CD4-positive, alpha-beta T cell treated with Interleukin-6 at 100 ng/mL for 8 hours (primary cell): ENCODE measurements at regions not wholly inside any gene's neighbourhood (a gene's known extent, or its start where the extent isn't known, plus 50 kb on each side); places are given as distances from the start of the nearest gene placed in this dataset.

ENCODE experiments used
- DNase-seq: peaks from one replicate; pipeline ENCODE4 v3.0.0-alpha.2; 2020; ENCODE audit warnings: mixed read lengths, low spot score

DNA sequence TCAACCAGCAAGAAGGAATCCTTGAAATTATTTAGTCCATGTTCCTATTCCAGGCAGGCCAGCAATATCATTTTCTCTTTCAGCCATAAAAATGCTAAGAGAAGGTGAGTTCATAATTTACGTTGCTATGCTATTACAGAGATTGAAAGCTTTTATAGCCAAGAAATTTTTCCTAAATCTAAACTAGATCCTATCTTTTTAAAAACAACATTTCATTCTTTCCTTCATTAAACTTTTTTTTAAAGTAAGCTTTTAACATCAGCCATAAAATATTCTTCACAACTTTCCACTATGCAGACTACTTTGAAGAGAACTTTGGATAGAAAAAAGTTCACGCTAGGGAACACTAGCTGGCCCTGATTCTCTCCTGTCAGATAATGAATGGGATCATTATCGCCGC lies 159.8 kb downstream of the RPS12 start:
- no peak for DNase-seq

DNA sequence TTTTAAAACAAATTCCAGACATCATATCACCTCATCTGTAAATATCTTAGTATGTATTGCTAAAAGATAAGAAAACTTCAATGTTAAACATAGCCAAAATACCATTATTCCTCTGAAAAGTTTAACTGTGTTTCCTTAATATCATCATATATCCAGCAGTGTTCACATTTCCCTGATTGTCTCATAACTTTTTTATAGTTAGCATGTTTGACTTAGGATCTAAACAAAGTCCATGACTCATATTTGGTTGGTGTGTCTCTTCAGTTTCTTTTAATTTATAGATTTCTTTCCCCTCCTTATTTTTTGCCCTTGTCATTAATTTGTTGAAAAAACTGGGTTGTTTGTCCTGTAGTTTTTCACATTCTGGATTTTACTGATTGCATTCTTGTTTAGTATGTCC lies 163.0 kb downstream of the RPS12 start:
- DNase-seq = no peak

DNA sequence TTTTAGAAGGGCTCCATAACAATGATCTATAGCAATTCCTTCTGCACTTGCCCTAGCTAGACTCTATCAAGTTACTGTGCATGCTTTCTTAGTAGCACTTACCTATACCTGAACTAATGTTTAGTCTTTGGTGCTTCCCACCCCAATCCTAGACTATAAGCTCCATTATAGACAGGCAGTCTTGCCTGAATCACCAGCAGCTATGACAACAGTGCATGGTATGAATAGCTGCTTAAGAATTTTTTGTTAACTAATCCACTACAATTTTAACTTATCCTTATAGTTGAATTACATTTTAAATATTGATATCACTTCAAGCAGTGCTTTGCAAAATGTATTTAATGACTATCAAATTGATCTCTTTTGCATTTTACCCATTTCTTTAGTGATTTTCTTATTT lies 164.3 kb downstream of the RPS12 start:
- no peak for DNase-seq

DNA sequence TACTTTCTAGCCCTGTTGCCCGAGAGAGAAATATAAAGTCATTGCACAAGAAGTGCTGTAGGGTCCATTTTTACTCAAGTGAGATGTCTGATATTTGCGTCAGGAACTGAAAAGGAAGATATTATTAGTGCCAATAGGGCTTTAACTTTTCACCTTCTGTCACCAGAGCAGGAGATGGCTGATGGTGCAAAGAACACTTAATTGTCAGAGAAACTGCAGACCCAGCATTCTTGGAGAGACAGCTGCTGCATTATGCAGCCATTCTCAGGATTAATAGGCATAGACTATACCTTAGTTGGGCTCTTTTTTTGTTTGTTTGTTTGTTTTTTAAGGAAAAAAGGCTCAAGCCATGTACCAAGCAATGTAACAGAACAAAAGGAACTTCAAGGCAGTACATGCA lies 179.4 kb downstream of the RPS12 start:
- no peak for DNase-seq

GRCh38 chr6:132995009-132995408 lies 180.6 kb downstream of the RPS12 start:
- no peak for DNase-seq

DNA sequence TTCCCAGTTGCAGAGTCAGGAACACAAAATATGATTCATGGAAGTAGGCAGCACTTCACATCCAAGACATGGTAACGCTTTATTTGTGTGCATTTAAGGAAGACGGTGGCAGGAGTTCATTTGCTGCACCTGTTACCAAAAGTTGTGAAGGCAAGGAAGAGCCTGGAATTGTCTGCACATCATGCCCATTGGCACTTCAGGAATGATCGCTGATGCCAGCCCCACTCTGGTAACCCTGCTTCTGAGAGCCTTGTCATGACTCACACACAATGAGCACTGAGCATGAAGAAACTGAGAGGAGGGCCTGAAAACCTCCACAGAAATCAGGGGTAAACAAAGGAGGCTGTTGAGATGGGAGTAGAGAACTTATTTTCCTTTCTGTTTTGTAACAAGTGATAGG lies 181.1 kb downstream of the RPS12 start:
- DNase-seq = no peak

DNA sequence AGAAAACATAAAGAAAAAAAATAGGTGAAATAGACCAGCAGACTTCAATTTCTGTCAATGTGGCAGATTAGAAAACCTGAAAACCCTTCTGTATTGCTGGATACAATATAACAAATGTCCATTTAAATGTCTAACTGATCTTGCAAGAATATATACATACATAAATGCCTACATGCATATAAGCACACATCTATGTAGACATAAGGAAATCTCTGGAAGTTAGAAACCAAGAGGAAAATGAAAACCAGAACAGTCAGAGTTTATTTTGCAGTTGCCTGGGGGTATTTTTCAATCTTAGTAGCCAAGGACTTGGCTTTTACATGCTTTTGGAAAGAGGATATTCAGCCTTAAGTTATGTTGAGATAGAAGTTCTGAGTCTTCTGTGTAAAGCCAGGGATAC lies 184.0 kb downstream of the RPS12 start:
- DNase-seq = no peak

GRCh38 chr6:133001040-133001565 lies 186.7 kb downstream of the RPS12 start:
- DNase-seq = no peak

DNA sequence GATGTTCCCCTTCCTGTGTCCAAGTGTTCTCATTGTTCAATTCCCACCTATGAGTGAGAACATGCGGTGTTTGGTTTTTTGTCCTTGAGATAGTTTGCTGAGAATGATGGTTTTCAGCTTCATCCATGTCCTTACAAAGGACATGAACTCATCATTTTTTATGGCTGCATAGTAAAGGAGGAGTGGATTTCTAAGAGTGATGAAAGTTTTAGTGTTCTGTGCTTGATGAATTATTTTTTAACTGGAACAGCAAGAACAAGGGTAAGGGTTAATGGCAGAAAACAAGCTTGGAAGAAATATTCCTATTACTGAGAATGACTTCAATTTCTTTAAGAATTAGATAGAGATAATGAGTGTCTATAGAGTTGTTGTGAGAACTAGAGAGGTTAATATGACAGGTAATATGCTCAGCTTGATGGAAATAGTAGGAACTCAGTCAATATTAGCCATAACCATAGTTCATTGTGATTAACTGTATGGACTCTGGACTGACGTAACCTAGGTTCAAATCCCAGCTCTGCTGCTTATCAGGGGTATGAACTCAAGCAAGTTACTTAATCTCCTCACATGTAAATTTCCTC lies 190.0 kb downstream of the RPS12 start:
- no peak for DNase-seq

DNA sequence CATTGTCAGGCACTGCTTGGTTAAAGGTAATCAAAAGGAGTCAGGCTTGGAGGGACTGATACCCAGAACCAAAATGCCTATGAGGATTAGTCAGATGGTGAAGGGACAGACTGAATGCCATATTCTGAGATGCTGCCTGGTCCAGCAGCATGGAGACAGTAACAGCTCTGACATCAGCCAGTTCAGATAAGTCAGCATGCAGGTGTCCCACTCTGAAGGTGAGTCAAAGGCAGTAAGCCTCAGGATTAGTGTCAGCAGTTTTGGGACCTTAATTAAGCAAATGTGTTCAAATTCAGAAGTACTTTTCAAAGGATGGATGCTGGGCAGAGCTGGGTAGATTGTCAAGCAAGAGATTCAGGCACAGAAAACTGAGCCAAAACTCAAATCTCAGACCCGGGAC lies 198.4 kb downstream of the RPS12 start:
- no peak for DNase-seq

GRCh38 chr6:133016631-133017030 lies 202.3 kb downstream of the RPS12 start:
- DNase-seq = no peak

- DNase-seq = no peak
Measured at GRCh38 chr6:133017581-133017980, 203.2 kb downstream of the RPS12 start.

DNA sequence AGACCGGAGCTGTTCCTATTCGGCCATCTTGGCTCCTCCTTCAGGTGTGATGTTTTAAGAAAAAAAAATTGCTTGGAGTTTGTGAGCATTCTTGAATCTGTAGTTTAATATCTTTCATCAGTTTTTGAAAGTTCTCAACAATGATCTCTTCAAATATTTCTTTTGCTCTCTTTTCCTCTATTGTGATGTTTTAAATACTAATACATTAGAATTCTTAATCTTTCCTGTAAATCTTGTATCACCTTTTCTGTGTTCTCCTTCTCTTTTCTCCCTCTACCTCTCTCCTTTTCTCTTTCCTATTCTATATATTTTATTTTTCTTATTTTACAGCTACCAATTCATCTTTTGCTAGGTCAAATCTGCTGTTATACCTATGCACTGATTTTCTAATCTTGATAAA lies 212.3 kb downstream of the RPS12 start:
- no peak for DNase-seq

- DNase-seq = no peak
Measured at GRCh38 chr6:133033263-133033662, 207.9 kb upstream of the EYA4 start.

DNA sequence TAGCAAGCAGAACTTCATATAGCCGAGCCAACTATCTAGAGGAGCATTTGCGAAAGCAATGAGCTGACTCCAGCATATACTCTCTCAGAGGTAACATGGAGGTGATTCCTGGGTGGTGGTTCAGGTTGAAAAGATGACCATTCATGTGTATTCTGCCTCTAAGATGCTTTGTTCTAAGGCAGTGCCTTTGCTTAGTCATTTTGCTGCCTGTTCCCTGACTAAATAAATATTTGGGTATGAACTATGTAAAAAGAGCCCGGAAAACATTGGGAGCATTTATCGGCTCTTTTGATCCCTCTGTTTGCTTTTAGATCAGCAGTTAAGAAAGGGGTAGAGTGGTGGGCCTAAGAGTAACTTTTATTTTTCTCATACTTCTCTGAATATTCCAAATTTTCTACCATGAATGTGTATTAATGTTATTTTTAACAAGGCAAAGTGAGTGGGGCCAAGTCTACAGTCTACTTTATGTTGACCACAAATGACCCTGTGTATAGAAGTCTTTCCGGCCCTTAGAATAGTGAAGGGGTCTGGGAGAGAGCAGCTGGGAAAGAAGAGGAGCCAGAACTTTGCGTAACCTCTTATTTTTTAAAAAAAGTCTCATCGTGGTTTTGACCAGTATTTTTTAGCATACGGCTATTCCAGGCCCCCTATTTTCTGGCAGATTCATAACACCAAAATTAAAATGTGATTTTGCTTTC lies 206.5 kb upstream of the EYA4 start:
- DNase-seq = no peak

- DNase-seq = no peak
Measured at GRCh38 chr6:133040094-133040802, 200.9 kb upstream of the EYA4 start.

DNA sequence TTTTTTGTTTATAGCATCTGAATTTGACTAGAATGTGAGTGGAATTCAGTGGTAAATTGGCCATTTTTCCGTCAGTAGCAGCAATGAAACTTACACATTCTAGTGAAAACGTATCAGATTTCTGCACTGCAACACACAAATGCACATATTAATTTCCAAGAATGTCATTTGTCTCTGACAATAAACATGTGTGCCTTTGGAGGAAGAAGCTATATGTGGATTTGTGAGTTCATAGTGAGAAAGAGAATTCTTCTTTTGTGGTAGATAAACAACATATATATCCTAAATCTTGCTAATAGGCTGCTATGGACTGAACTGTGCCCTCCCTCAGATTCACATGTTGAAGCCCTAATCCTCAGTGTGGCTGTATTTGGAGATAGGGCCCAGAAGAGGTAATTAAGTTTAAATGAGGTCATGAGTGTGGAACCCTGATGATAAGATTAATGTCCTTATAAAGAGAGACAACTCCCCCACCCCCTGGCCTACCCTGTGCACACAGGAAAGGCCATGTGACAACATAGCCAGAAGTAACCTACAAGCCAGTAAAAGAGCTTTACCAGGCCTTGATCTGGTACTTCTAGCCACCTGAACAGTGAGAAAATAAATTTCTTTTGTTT lies 200.2 kb upstream of the EYA4 start:
- no peak for DNase-seq

- DNase-seq = no peak
Measured at GRCh38 chr6:133042550-133043120, 198.5 kb upstream of the EYA4 start.

- DNase-seq = no peak
Measured at GRCh38 chr6:133046576-133046975, 194.6 kb upstream of the EYA4 start.

DNA sequence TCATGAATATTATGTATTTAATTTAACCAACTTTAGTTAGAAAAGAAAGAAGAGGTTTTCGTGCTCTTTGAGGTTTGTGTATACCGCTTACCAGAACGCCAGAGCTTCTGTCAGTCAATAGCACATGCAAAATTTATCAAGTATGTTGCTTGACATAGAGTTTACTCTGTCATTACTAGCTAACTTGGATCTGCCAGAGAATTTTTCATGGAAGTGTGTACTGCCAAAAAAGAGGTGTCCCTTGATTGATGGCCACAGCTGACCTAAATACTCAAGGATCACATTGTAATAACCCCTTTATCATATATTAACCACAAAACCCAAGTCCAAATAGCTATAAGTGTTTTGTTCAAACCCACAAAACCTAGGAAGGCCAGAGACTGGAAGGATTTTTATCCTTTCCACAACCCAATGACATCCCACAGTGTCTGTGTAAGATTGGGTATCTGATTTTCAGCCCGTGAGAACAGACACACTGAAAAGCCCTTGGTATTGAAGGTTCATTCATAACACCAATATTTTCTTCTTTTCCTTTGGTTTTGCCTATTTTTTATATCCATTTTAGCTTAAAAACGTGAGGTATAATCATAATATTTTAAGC lies 194.0 kb upstream of the EYA4 start:
- DNase-seq = no peak

DNA sequence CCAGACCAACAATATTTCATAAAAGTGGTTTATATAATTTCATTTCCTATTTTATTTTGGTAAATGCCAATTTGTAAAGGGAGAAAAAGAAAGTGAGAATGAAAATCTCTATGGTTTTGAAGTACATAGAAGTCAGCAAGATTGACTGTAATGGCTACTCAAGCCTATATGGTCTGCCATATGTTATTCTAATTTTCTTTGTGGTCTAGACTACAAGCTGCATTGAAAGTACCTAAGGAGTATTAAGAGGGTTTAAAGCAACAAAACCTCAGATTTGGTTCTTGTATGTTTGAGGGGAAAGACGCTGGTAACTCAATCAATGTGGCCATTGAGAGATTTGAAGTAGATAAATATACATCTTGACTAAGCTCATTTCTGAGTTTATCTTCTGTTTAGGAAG lies 193.5 kb upstream of the EYA4 start:
- no peak for DNase-seq

- DNase-seq = no peak
Measured at GRCh38 chr6:133051240-133051639, 189.9 kb upstream of the EYA4 start.
